ENCODE measurements at regions not wholly inside any gene's neighbourhood (a gene's known extent, or its start where the extent isn't known, plus 50 kb on each side); places are given as distances from the start of the nearest gene placed in this dataset.

GRCh38 chr9:80125731-80126264 is 554.0 kb downstream of the TLE4 start:
- H3K27me3 ChIP-seq (ENCODE audit: insufficient read depth, poor library complexity, severe bottlenecking): no peaks in the 10 kb centered on the region
- H3K4me1 ChIP-seq (ENCODE audit: insufficient read depth, poor library complexity, severe bottlenecking): no peaks in the 10 kb centered on the region
- H3K36me3 ChIP-seq (ENCODE audit: low read depth): no peaks in the 10 kb centered on the region
- H3K27ac ChIP-seq (ENCODE audit: poor library complexity, severe bottlenecking): no peak overlapping the region
- DNase-seq (ENCODE audit: low spot score): no peak
- TF ChIP-seq, protein P1, sequence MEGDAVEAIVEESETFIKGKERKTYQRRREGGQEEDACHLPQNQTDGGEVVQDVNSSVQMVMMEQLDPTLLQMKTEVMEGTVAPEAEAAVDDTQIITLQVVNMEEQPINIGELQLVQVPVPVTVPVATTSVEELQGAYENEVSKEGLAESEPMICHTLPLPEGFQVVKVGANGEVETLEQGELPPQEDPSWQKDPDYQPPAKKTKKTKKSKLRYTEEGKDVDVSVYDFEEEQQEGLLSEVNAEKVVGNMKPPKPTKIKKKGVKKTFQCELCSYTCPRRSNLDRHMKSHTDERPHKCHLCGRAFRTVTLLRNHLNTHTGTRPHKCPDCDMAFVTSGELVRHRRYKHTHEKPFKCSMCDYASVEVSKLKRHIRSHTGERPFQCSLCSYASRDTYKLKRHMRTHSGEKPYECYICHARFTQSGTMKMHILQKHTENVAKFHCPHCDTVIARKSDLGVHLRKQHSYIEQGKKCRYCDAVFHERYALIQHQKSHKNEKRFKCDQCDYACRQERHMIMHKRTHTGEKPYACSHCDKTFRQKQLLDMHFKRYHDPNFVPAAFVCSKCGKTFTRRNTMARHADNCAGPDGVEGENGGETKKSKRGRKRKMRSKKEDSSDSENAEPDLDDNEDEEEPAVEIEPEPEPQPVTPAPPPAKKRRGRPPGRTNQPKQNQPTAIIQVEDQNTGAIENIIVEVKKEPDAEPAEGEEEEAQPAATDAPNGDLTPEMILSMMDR (IDR thresholded peaks at IDR 0.05; ENCODE audit: poor library complexity, severe bottlenecking): no peak
- no peak for ATAC-seq (ENCODE audit: low read depth)
- no peaks in the 10 kb centered on the region for H3K9me3 ChIP-seq (ENCODE audit: severe bottlenecking)
- no peak overlapping the region for H3K4me3 ChIP-seq (ENCODE audit: severe bottlenecking)

GRCh38 chr9:80117031-80117430 is 545.3 kb downstream of the TLE4 start:
- Histone ChIP-seq H3K36me3 (ENCODE audit: low read depth) (no peaks in the 10 kb centered on the region), H3K4me3 (ENCODE audit: severe bottlenecking) (no peak overlapping the region), H3K27me3 (ENCODE audit: insufficient read depth, poor library complexity, severe bottlenecking) (no peaks in the 10 kb centered on the region), H3K4me1 (ENCODE audit: insufficient read depth, poor library complexity, severe bottlenecking) (no peaks in the 10 kb centered on the region), H3K9me3 (ENCODE audit: severe bottlenecking) (no peaks in the 10 kb centered on the region), H3K27ac (ENCODE audit: poor library complexity, severe bottlenecking) (no peak overlapping the region)
- TF ChIP-seq, protein P1 (IDR thresholded peaks at IDR 0.05; ENCODE audit: poor library complexity, severe bottlenecking): no peak
- DNase-seq (ENCODE audit: low spot score): no peak
- no peak for ATAC-seq (ENCODE audit: low read depth)

GRCh38 chr9:80114241-80114640 is 542.5 kb downstream of the TLE4 start:
- H3K4me3 ChIP-seq (ENCODE audit: severe bottlenecking): no peak overlapping the region
- H3K27me3 ChIP-seq (ENCODE audit: insufficient read depth, poor library complexity, severe bottlenecking): no peaks in the 10 kb centered on the region
- no peak overlapping the region for H3K27ac ChIP-seq (ENCODE audit: poor library complexity, severe bottlenecking)
- H3K36me3 ChIP-seq (ENCODE audit: low read depth): no peaks in the 10 kb centered on the region
- TF ChIP-seq, protein P1 (IDR thresholded peaks at IDR 0.05; ENCODE audit: poor library complexity, severe bottlenecking): no peak
- DNase-seq (ENCODE audit: low spot score) (no peak), ATAC-seq (ENCODE audit: low read depth) (no peak)
- no peaks in the 10 kb centered on the region for H3K9me3 ChIP-seq (ENCODE audit: severe bottlenecking)
- no peaks in the 10 kb centered on the region for H3K4me1 ChIP-seq (ENCODE audit: insufficient read depth, poor library complexity, severe bottlenecking)

GRCh38 chr9:80107931-80108660 is 536.3 kb downstream of the TLE4 start:
- Histone ChIP-seq H3K4me1 (ENCODE audit: insufficient read depth, poor library complexity, severe bottlenecking) (no peaks in the 10 kb centered on the region), H3K4me3 (ENCODE audit: severe bottlenecking) (no peak overlapping the region), H3K27me3 (ENCODE audit: insufficient read depth, poor library complexity, severe bottlenecking) (no peaks in the 10 kb centered on the region), H3K27ac (ENCODE audit: poor library complexity, severe bottlenecking) (no peak overlapping the region), H3K36me3 (ENCODE audit: low read depth) (no peaks in the 10 kb centered on the region), H3K9me3 (ENCODE audit: severe bottlenecking) (no peaks in the 10 kb centered on the region)
- ATAC-seq (ENCODE audit: low read depth): no peak
- no peak for DNase-seq (ENCODE audit: low spot score)
- TF ChIP-seq, protein P1 (IDR thresholded peaks at IDR 0.05; ENCODE audit: poor library complexity, severe bottlenecking): no peak

DNA sequence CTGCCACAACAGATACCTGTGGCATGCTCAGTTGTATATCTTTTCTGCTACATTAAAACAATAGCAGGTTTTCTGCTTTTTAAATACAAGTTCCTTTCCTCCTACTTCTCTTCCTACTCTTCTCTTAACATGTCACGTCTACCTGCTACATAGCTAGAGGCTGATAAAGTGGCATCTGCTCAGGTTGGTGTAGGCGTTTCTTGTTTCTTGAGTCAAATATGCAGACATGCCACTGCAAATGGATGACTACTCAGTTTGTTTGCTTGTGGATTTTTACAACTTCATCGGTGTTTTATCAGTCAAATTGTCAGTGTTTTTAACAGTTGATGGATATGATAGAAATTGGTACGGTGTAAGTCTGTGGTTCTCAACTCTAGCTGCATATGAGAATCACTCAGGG is 525.7 kb downstream of the TLE4 start:
- H3K27ac ChIP-seq (ENCODE audit: poor library complexity, severe bottlenecking): no peak overlapping the region
- no peaks in the 10 kb centered on the region for H3K9me3 ChIP-seq (ENCODE audit: severe bottlenecking)
- TF ChIP-seq, protein P1 (IDR thresholded peaks at IDR 0.05; ENCODE audit: poor library complexity, severe bottlenecking): no peak
- no peaks in the 10 kb centered on the region for H3K27me3 ChIP-seq (ENCODE audit: insufficient read depth, poor library complexity, severe bottlenecking)
- ATAC-seq (ENCODE audit: low read depth) (no peak), DNase-seq (ENCODE audit: low spot score) (no peak)
- H3K36me3 ChIP-seq (ENCODE audit: low read depth): no peaks in the 10 kb centered on the region
- H3K4me3 ChIP-seq (ENCODE audit: severe bottlenecking): no peak overlapping the region
- H3K4me1 ChIP-seq (ENCODE audit: insufficient read depth, poor library complexity, severe bottlenecking): no peaks in the 10 kb centered on the region

Data from RWPE2 (cell line).